GM18870 (cell line): ENCODE measurements at regions not wholly inside any gene's neighbourhood (a gene's known extent, or its start where the extent isn't known, plus 50 kb on each side); places are given as distances from the start of the nearest gene placed in this dataset.

Source experiments
- ATAC-seq: cut with Tn5 transposase; IDR thresholded peaks from one replicate; pipeline ENCODE4 v1.9.1; 2021; ENCODE audit warnings: moderate library complexity; ENCODE audit not compliant: unreplicated experiment

DNA sequence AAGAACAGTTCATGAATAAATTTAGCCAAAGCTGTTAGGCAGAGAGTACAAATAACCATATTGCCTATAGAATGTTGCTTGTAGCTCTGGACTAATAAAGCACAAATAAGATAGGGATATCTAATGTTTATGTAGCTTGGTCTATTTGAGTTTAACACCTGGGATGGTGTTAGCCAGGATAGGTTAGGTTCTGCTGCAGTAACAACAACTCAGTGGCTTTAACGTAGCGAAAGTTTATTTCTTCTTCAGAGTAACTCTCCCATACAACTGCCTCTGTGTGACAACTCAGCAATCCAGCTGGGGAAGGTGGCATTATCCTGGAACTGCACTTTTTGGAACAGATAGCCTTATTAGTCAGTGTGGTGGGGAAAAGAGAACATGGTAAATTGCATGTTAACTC is 52.2 kb upstream of the STEAP4 start:
- ATAC-seq: no peak

DNA sequence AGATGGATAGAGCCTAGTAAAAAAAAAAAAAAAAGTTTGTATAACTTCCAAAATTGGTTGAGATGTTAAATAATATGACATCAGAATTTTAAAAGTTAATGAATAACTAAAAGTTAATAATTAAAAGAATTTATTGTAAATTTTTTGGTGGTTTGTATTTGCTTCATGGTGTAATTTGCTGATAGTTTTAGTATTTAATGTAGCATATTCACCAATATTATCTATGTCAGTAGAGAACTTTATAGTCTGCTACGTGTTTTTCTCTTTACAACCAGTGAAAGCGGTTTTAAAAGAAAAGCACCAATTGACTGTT is 51.8 kb upstream of the STEAP4 start:
- peak; percentile 8 for ATAC-seq

DNA sequence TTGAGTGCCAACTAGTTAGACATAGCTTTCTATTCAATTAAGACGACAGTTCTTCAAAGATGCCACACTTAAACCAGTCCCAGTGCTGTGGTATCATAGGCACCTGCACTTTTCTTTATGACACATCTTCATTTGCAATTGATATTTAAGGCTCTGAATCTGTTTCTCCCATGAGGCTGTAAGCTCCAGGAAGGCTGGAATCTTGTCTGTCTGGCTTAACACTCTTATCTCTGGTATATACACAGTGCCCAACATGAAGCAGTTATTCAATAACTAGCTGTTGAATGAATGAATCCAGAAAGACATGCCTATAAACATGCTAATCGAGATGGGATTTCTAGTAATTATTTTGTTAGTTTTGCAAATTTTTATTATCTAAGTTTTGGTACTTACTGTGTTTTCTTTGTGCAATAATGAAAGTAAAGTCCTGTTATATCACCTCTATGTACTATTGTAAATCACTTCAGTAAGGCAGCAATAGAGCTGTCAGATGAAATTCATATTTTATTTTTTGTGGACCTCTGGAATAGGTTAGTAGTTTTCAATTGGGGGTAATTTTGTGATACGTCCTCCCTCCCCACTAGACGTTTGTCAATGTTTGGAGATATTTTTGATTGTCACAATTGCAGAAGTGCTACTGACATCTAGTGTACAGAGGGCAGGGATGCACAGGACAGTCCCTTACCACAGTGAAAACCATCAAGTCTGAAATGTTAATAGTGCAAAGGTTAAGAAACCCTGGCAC is 51.3 kb upstream of the STEAP4 start:
- ATAC-seq: peak; percentile 81

DNA sequence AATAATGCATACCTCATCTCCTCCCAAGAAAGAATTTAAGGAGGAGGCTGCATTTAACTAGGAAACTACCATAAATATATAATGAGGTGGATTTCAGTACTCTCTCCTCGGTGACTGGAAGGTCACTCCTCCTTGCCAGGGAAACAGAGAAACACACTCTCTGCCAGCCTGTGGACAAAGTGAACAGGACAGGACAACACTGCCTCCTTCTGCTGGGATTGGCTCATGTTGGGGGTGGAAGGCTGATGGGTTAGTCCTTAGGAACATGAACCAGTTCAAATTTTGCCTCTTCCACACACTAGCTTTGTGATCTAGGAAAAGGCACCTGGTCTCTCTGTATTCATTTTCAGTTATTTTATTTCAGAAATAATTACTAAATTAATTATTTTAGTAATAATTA is 50.6 kb upstream of the STEAP4 start:
- ATAC-seq: no peak
